Skin of body (tissue), 1 donor: ENCODE measurements at regions not wholly inside any gene's neighbourhood (a gene's known extent, or its start where the extent isn't known, plus 50 kb on each side); places are given as distances from the start of the nearest gene placed in this dataset.
A peak's percentile ranks its signal among the peaks of the same experiment; 100 is the strongest.

Experiments
- DNase-seq: peaks from one replicate; lab custom pipeline; 2025; lab: John Stamatoyannopoulos, UW

GRCh38 chr9:79812507-79813257 is 240.9 kb downstream of the TLE4 start:
- DNase-seq, result no peak

DNA sequence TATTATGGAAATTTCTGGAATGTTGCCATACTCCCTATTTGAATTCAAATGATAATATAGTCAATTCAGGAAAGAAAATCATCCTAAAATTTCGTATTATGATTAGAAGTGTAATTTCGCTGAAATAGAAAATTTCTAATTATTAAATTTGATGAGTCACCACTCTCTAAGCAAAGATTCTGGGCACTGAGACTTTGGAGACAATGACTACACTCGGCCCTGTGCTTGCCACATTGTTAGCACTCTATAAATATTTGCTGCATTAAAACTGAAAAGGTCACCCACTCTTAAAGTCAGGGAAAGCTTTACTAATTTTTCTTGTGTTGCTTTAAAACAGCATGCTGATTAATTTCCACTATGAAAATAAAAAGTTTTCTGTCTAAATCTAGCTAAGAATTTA is 240.3 kb downstream of the TLE4 start:
- no peak for DNase-seq

GRCh38 chr9:79809931-79810330 is 238.2 kb downstream of the TLE4 start:
- no peak for DNase-seq

GRCh38 chr9:79809316-79809876 is 237.6 kb downstream of the TLE4 start:
- no peak for DNase-seq

- DNase-seq, result no peak
Measured at GRCh38 chr9:79807971-79808370, 236.2 kb downstream of the TLE4 start.

GRCh38 chr9:79806086-79806485 is 234.3 kb downstream of the TLE4 start:
- no peak for DNase-seq

DNA sequence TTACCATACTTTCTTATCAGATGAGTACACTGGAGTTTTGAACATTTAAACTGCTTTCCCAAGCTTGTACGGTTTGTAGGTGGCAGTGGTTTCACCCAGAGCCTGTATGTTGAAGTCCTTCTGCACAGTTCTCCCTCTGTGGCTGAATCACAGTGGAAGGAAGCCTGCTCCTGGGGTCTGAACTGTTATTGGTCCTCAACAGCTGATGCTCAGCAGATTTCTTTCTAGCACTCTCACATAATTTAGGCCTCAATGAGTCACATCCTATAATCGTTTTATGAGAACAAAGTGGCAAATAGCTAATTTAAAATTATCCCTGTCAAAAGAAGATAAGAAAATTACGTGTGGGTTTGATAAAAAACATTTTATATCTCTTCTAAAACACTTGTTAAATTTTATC is 229.7 kb downstream of the TLE4 start:
- no peak for DNase-seq

GRCh38 chr9:79800578-79800977 is 228.8 kb downstream of the TLE4 start:
- DNase-seq, result no peak

- DNase-seq, result peak; percentile 78
Measured at GRCh38 chr9:79799691-79800335, 228.0 kb downstream of the TLE4 start.

- DNase-seq, result no peak
Measured at GRCh38 chr9:79798450-79798849, 226.7 kb downstream of the TLE4 start.

DNA sequence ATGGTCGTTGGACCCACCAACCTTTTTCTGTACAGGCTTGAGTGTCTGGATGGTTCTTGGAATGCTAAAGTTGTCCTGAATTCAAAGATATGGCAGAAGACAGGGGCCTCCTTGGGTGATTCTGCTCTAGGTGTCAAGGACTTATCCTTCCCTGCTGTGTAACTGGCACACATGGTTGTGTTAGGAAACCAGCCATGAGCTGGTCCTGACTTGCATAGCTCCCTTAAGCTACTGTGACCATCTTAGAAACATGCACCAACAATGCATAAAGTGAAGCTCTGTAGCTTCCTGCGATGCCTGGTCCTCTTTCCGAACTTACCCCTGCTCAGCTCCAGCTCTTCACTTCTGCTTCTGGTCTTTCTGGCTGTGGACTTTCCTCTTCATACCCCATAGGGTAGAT is 224.6 kb downstream of the TLE4 start:
- no peak for DNase-seq

- DNase-seq, result no peak
Measured at GRCh38 chr9:79788662-79789061, 216.9 kb downstream of the TLE4 start.

DNA sequence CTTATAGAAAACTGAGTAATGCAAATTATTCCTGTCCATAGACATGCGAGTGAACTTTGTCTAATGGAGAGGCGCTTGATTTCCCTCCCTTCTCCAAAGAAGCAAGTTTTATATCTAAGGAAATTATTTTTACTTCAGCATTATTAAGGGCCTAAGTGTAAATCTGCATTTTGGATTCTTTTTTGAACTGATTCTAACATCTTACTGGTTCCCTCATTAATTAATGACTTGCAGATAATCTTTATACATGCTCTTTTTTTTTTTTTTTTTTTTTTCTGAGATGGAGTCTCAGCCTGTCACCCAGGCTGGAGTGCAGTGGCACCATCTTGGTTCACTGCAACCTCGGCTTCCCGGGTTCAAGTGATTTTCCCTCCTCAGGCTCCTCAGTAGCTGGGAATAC is 209.5 kb downstream of the TLE4 start:
- DNase-seq, result no peak

DNA sequence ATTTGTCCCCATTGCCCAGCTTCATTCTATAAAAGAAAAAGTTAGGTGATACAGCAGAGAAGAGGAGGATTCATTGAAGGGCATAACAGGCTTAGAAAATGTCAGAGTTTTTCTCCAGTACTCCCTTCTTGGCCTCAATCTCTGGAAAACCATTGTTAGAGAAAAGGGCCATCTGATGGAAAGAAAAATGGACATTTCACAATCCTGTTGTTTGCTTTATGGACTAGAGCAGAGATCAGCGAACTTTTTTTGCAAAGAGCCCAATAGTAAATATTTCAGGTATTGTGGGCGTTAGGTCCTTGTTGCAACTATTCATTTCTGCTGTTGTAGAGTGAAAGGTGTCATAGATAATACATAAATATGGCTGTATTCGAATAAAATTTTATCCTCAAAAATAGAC is 208.8 kb downstream of the TLE4 start:
- no peak for DNase-seq

GRCh38 chr9:79779901-79780300 is 208.1 kb downstream of the TLE4 start:
- DNase-seq, result no peak

- DNase-seq, result no peak
Measured at GRCh38 chr9:79778581-79778980, 206.8 kb downstream of the TLE4 start.

DNA sequence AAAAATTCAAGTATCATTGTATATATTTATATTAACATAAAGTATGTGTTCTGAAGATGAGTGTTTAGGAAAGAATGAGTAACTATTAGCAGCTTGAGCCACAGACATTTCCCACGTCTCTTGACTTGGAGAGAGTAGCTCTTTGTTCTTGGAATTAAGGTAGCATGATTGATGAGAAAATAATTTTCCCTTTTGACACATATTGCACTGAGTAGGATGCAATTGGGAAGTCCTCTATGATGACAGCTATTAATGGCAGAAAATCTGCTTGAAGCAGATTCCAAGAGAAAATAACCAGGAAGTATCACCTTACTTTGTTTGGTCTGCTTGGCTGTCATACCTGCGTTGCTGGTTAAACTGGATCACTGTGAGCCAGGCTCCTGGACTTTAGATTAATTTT is 204.8 kb downstream of the TLE4 start:
- no peak for DNase-seq
